Forelimb muscle (tissue), 1 donor: ENCODE measurements at regions not wholly inside any gene's neighbourhood (a gene's known extent, or its start where the extent isn't known, plus 50 kb on each side); places are given as distances from the start of the nearest gene placed in this dataset.

Experiments used
- DNase-seq: peaks from one replicate; pipeline ENCODE4 v3.0.0-alpha.2; 2013; ENCODE audit warnings: low read depth

- DNase-seq: no peak
These were observed 685.0 kb upstream of the SGCG start for GRCh38 chr13:22495819-22496218.

- DNase-seq: no peak
These were observed 683.8 kb upstream of the SGCG start for GRCh38 chr13:22496803-22497508.

- no peak for DNase-seq
These were observed 682.6 kb upstream of the SGCG start for GRCh38 chr13:22497991-22498780.

GRCh38 chr13:22499919-22500318 lies 680.9 kb upstream of the SGCG start:
- DNase-seq: no peak

GRCh38 chr13:22505489-22505888 lies 675.3 kb upstream of the SGCG start:
- DNase-seq: no peak

- no peak for DNase-seq
These were observed 674.6 kb upstream of the SGCG start for GRCh38 chr13:22506096-22506691.

GRCh38 chr13:22517544-22517943 lies 663.2 kb upstream of the SGCG start:
- no peak for DNase-seq

GRCh38 chr13:22536851-22537250 lies 643.9 kb upstream of the SGCG start:
- DNase-seq: no peak

- no peak for DNase-seq
These were observed 642.4 kb upstream of the SGCG start for GRCh38 chr13:22538400-22538799.

GRCh38 chr13:22549126-22549525 lies 631.7 kb upstream of the SGCG start:
- DNase-seq: no peak

GRCh38 chr13:22561581-22561980 lies 619.2 kb upstream of the SGCG start:
- DNase-seq: no peak

GRCh38 chr13:22562116-22562515 lies 618.7 kb upstream of the SGCG start:
- DNase-seq: no peak

- no peak for DNase-seq
These were observed 617.5 kb upstream of the SGCG start for GRCh38 chr13:22563272-22563671.

GRCh38 chr13:22569811-22570210 lies 611.0 kb upstream of the SGCG start:
- no peak for DNase-seq

GRCh38 chr13:22589880-22590279 lies 590.9 kb upstream of the SGCG start:
- DNase-seq: no peak

GRCh38 chr13:22592515-22592914 lies 588.3 kb upstream of the SGCG start:
- DNase-seq: no peak

GRCh38 chr13:22594041-22594440 lies 586.7 kb upstream of the SGCG start:
- DNase-seq: no peak

GRCh38 chr13:22596171-22596863 lies 584.5 kb upstream of the SGCG start:
- no peak for DNase-seq

- peak; percentile 9 for DNase-seq
These were observed 581.6 kb upstream of the SGCG start for GRCh38 chr13:22599156-22599555.

GRCh38 chr13:22618002-22618401 lies 562.8 kb upstream of the SGCG start:
- DNase-seq: no peak

- DNase-seq: no peak
These were observed 555.1 kb upstream of the SGCG start for GRCh38 chr13:22625691-22626090.

GRCh38 chr13:22629374-22629773 lies 551.4 kb upstream of the SGCG start:
- no peak for DNase-seq
